ENCODE measurements at regions not wholly inside any gene's neighbourhood (a gene's known extent, or its start where the extent isn't known, plus 50 kb on each side); places are given as distances from the start of the nearest gene placed in this dataset.
A peak's percentile ranks its signal among the peaks of the same experiment; 100 is the strongest.

DNA sequence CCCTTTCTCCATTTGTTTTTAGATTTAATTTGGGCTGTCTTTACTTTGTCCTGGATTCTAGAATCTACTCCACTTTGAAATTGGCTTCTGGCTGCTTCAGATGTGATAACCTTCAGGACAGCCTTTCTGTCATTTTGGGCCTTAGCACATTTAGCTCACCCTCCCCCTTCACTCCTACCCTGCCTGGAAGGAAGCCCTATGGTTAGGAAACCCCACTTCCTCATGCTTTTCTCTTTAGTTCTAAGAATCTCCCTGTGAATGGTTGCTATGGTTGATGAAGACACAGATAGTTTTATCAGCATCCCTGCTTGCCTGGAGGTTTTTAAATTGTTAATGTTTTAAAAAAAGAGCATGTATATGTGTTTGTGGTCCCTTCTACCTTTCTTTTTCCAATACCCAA, 100.7 kb upstream of the PTPN13 start:
- no peaks in the 10 kb centered on the region for H3K36me3 ChIP-seq
- H3K4me1 ChIP-seq, result peaks cover 0 to 3% of the 10 kb centered on the region in 2 donors
- TF ChIP-seq, protein P1, sequence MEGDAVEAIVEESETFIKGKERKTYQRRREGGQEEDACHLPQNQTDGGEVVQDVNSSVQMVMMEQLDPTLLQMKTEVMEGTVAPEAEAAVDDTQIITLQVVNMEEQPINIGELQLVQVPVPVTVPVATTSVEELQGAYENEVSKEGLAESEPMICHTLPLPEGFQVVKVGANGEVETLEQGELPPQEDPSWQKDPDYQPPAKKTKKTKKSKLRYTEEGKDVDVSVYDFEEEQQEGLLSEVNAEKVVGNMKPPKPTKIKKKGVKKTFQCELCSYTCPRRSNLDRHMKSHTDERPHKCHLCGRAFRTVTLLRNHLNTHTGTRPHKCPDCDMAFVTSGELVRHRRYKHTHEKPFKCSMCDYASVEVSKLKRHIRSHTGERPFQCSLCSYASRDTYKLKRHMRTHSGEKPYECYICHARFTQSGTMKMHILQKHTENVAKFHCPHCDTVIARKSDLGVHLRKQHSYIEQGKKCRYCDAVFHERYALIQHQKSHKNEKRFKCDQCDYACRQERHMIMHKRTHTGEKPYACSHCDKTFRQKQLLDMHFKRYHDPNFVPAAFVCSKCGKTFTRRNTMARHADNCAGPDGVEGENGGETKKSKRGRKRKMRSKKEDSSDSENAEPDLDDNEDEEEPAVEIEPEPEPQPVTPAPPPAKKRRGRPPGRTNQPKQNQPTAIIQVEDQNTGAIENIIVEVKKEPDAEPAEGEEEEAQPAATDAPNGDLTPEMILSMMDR (IDR thresholded peaks at IDR 0.05), result no peak
- no peak overlapping the region for H3K27ac ChIP-seq
- intact Hi-C loops (cut with DNase I), result no loop called here
- no peaks in the 10 kb centered on the region for H3K27me3 ChIP-seq
- no peak for DNase-seq (ENCODE audit: low spot score in 2 of 2)
- H3K4me3 ChIP-seq, result no peak overlapping the region
- no peaks in the 10 kb centered on the region for H3K9me3 ChIP-seq

DNA sequence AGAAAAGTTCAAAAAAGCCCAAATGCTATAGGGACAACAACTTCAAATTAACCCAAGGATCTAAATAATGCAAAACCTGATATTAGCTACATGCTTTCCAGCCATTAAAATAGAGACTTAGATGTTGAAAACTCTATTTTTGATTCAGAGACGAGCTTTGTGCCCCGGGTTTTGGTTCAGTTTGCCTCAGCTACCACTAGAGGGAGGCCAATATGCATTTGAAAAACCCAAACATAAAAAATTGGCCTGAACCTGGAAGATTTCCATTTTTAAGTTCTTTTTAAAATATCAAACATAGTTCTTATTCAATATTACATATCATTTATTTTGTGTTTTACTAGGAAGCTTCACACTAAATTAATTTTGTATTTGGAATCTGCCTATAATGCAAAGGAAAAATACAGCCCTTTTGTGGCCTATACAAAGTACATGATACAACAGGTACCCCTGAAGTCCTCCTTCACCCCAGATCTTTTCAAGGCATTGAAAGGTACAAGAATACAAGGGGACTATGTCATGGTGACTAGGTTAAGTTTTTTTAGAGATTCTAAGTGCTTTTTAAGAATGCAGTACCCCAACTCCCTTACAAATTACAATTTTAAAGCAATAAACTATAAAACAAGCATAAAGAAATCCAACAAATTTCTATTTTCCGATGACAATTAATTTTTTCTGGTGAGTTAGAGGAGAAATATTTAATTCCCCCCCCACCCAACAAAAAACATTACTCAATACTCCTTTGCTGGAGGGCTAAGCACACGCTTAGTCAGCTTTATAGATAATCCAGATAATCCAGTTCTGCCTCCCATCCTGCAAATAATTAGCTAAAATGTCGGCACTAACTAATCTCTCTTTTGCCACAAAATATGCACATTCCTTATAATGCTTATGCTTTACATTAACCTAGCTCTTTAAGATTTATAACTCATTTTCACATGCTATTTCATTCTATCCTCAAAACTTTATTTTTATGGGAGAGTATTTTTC, 97.7 kb upstream of the PTPN13 start:
- intact Hi-C loops (cut with DNase I), result loop anchor here (5.0 kb wide), 1 partner anchor 91 kb away; no protein-coding TSS in a partner anchor
- Histone ChIP-seq H3K27ac (no peak overlapping the region), H3K36me3 (no peaks in the 10 kb centered on the region), H3K4me1 (peaks cover 0 to 3% of the 10 kb centered on the region in 2 donors), H3K4me3 (no peak overlapping the region), H3K27me3 (no peaks in the 10 kb centered on the region), H3K9me3 (no peaks in the 10 kb centered on the region)
- peak in 1 of 2 donors; percentile 67 for DNase-seq (ENCODE audit: low spot score in 2 of 2)
- TF ChIP-seq, protein P1 (IDR thresholded peaks at IDR 0.05), result peak; percentile 54 to 89 (median 80)

DNA sequence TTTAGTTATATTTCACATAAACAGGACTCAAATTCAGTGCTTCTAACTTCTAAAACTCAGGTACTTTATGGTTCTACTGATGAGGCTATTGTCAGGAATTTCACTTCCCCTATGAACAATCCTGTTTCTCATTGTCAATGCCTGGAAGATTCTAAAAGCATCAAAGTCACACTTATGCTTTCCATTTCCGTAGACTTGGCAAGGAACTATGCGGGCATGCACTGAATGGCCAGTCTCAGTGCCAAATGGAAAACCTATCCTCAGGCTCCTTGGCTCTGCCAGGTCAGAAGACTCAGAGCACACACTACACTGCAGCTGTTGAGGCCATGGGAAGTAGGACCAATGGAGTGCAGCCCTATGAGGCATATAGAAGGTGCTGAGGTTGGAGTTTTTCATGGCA, 97.0 kb upstream of the PTPN13 start:
- Histone ChIP-seq H3K9me3 (no peaks in the 10 kb centered on the region), H3K36me3 (no peaks in the 10 kb centered on the region), H3K27ac (no peak overlapping the region), H3K4me3 (no peak overlapping the region), H3K4me1 (peaks cover 0 to 3% of the 10 kb centered on the region in 2 donors), H3K27me3 (no peaks in the 10 kb centered on the region)
- no peak for DNase-seq (ENCODE audit: low spot score in 2 of 2)
- TF ChIP-seq, protein P1 (IDR thresholded peaks at IDR 0.05), result no peak
- intact Hi-C loops (cut with DNase I), result loop anchor here (5.0 kb wide), 1 partner anchor 90 kb away; no protein-coding TSS in a partner anchor

DNA sequence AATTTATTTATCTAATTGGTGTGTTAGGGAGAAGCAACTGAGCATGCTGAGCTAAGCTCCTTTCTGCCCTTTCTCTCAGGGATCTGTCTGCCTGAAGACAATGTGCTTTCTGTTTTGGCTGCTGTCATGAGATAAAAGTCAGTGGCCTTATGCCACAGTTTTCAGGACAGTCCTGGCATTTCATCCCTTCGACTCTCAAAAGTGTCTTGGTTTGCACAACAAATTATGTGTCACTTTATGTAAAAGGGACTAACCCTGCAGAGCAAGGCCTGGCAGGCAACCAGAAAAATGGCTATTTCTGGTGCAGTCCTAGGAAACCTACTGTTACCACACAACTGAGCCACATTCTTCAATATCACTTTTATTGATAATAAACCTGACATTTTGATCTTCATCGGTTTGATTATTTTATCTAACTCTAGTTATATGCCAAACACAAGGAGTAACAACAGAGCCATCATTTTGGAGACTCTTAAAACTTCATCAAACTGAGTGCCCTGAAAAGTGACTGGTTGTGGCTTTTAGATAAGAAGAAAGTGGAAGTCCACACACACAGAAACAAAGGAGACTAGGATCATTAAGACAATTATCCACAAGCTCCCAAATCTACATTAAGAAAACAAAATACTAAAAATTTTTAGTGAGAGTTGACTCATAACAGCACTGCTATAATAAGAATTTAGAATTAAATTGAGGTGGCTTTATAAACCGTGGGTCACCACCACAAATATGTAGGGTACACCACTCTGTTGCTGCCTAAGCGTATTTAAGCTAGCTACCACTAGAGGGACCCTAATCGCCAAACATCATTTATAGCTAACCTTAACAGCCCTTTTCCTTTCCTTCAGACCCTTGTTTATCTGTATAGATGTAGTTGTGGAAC, 95.9 kb upstream of the PTPN13 start:
- no peaks in the 10 kb centered on the region for H3K9me3 ChIP-seq
- intact Hi-C loops (cut with DNase I), result loop anchor here (2.0 to 5.0 kb wide), 2 partner anchors 89 to 397 kb away; no protein-coding TSS in a partner anchor
- no peak overlapping the region for H3K4me3 ChIP-seq
- no peak for DNase-seq (ENCODE audit: low spot score in 2 of 2)
- H3K36me3 ChIP-seq, result no peaks in the 10 kb centered on the region
- H3K4me1 ChIP-seq, result peaks cover 0 to 3% of the 10 kb centered on the region in 2 donors
- H3K27ac ChIP-seq, result no peak overlapping the region
- H3K27me3 ChIP-seq, result no peaks in the 10 kb centered on the region
- TF ChIP-seq, protein P1 (IDR thresholded peaks at IDR 0.05), result peak; percentile 21 to 74 (median 60)

DNA sequence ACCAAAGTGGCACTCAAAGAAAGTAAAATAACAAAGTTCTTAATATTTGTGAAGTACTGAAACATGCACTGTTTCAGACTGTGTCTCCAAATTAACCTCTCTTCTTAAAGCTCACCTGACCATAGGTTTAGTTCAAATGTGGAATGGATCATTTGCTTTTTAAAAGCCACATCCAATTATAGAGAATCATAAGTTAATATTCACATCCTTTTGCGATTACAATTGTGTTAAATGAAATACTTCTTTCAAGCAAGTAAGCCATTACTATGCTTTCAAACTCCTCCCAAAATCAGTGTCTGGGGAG, 95.3 kb upstream of the PTPN13 start:
- TF ChIP-seq, protein P1 (IDR thresholded peaks at IDR 0.05), result no peak
- Histone ChIP-seq H3K27ac (no peak overlapping the region), H3K27me3 (no peaks in the 10 kb centered on the region), H3K36me3 (no peaks in the 10 kb centered on the region), H3K4me1 (peaks cover 0 to 3% of the 10 kb centered on the region in 2 donors), H3K9me3 (no peaks in the 10 kb centered on the region), H3K4me3 (no peak overlapping the region)
- DNase-seq (ENCODE audit: low spot score in 2 of 2), result no peak
- intact Hi-C loops (cut with DNase I), result loop anchor here (2.0 to 5.0 kb wide), 2 partner anchors 88 to 396 kb away; no protein-coding TSS in a partner anchor
